Liver (tissue), 8 donors: ENCODE measurements at regions not wholly inside any gene's neighbourhood (a gene's known extent, or its start where the extent isn't known, plus 50 kb on each side); places are given as distances from the start of the nearest gene placed in this dataset.

Experiments used
- DNase-seq: peaks from one replicate; pipeline ENCODE4 v3.0.0-alpha.2; 2017; ENCODE audit warnings: low spot score
- H3K27ac ChIP-seq, 2 donors: one replicate each; pipeline ENCODE4 v1.7.0; 2013; ENCODE audit warnings: inconsistent platforms in 2 of 2, low read length in 2 of 2, control low read depth in 1 of 2, low read depth in 1 of 2, mild to moderate bottlenecking in 1 of 2
- H3K27me3 ChIP-seq, 4 donors: one replicate each; pipeline versions ENCODE4 v1.6.1 to v1.7.0; 2013; ENCODE audit warnings: low read length in 3 of 4, inconsistent platforms in 1 of 4, mild to moderate bottlenecking in 1 of 4, moderate library complexity in 1 of 4; ENCODE audit not compliant: control insufficient read depth in 4 of 4, insufficient read depth in 4 of 4
- H3K36me3 ChIP-seq, 4 donors: one replicate each; pipeline versions ENCODE4 v1.6.1 to v1.7.0; 2013; ENCODE audit warnings: low read length in 3 of 4, mild to moderate bottlenecking in 3 of 4, low read depth in 1 of 4, moderate library complexity in 1 of 4; ENCODE audit not compliant: control insufficient read depth in 4 of 4, insufficient read depth in 3 of 4
- H3K4me1 ChIP-seq, 4 donors: one replicate each; pipeline versions ENCODE4 v1.6.1 to v1.7.0; 2013; ENCODE audit warnings: low read length in 3 of 4, mild to moderate bottlenecking in 3 of 4, moderate library complexity in 1 of 4; ENCODE audit not compliant: control insufficient read depth in 4 of 4, insufficient read depth in 4 of 4
- H3K4me3 ChIP-seq, 3 donors: one replicate each; pipeline versions ENCODE4 v1.6.1 to v1.7.0; 2013; ENCODE audit warnings: low read length in 3 of 3, control low read depth in 1 of 3, low read depth in 1 of 3, mild to moderate bottlenecking in 1 of 3
- H3K9ac ChIP-seq, 2 donors: one replicate each; pipeline ENCODE4 v1.7.0; 2013; ENCODE audit warnings: low read length in 2 of 2, mild to moderate bottlenecking in 2 of 2, moderate library complexity in 2 of 2, control low read depth in 1 of 2, low read depth in 1 of 2
- H3K9me3 ChIP-seq, 4 donors: one replicate each; pipeline versions ENCODE4 v1.6.1 to v1.7.0; 2013; ENCODE audit warnings: low read length in 3 of 4; ENCODE audit not compliant: control insufficient read depth in 4 of 4
- EGR1 ChIP-seq, 2 donors: IDR thresholded peaks; 2 replicates each; pipeline ENCODE4 v1.6.1; 2016 to 2018; ENCODE audit warnings: antibody characterized with exemption in 2 of 2, low read depth in 2 of 2
- FOXA1 ChIP-seq: IDR thresholded peaks from 2 replicates; pipeline ENCODE4 v1.6.1; 2016; ENCODE audit warnings: antibody characterized with exemption
- GABPA ChIP-seq, 2 donors: IDR thresholded peaks in 1 of 2; conservative IDR thresholded peaks in 1 of 2; 2 replicates each; pipeline ENCODE4 v1.6.1; 2016; ENCODE audit warnings: antibody characterized with exemption in 2 of 2, mild to moderate bottlenecking in 1 of 2, moderate library complexity in 1 of 2
- HNF4G ChIP-seq: IDR thresholded peaks from 2 replicates; pipeline ENCODE4 v1.6.1; 2016; ENCODE audit warnings: antibody characterized with exemption
- JUND ChIP-seq, 2 donors: IDR thresholded peaks; 2 replicates each; pipeline ENCODE4 v1.6.1; 2016; ENCODE audit warnings: antibody characterized with exemption in 2 of 2
- MAX ChIP-seq: IDR thresholded peaks from 2 replicates; pipeline ENCODE4 v1.6.1; 2016; ENCODE audit warnings: antibody characterized with exemption
- NR2F2 ChIP-seq: IDR thresholded peaks from 2 replicates; pipeline ENCODE4 v1.6.1; 2016; ENCODE audit warnings: antibody characterized with exemption
- RAD21 ChIP-seq, 2 donors: IDR thresholded peaks; 2 replicates each; pipeline ENCODE4 v1.6.1; 2016; ENCODE audit warnings: antibody characterized with exemption in 2 of 2, mild to moderate bottlenecking in 2 of 2
- REST ChIP-seq: IDR thresholded peaks from 2 replicates; pipeline ENCODE4 v1.6.1; 2016; ENCODE audit warnings: antibody characterized with exemption, mild to moderate bottlenecking
- RXRA ChIP-seq, 2 donors: IDR thresholded peaks; 2 replicates each; pipeline ENCODE4 v1.6.1; 2017 to 2018; ENCODE audit warnings: antibody characterized with exemption in 2 of 2, mild to moderate bottlenecking in 1 of 2
- SP1 ChIP-seq: IDR thresholded peaks from 2 replicates; pipeline ENCODE4 v1.6.1; 2018; ENCODE audit warnings: antibody characterized with exemption, mild to moderate bottlenecking
- TAF1 ChIP-seq: conservative IDR thresholded peaks from 2 replicates; pipeline ENCODE4 v1.6.1; 2016; ENCODE audit warnings: antibody characterized with exemption, mild to moderate bottlenecking
- YY1 ChIP-seq: IDR thresholded peaks from 2 replicates; pipeline ENCODE4 v1.6.1; 2016; ENCODE audit warnings: antibody characterized with exemption, mild to moderate bottlenecking
- WGBS: extraction: QIAGEN DNeasy Blood & Tissue Kit; methylation state at CpG from one replicate; pipeline ENCODE4 v1.1.7; 2013; 5-methylcytosine and 5-hydroxymethylcytosine counted together
- TF ChIP-seq, protein P1 (sequence below): IDR thresholded peaks from 2 replicates; pipeline ENCODE4 v1.6.1; 2016; ENCODE audit warnings: antibody characterized with exemption
- TF ChIP-seq, protein P2 (sequence below): fragments of 150-350 bp; IDR thresholded peaks from 2 replicates; pipeline ENCODE4 v1.5.1; 2017; ENCODE audit warnings: improper control_type of control experiment, low read depth, low read length; ENCODE audit not compliant: missing input control
- donor health status: healthy.
- donor health status: healthy.
- donor health status: healthy.
- donor health status: healthy.
- donor health status: healthy.

- Histone ChIP-seq H3K4me1 (no peaks in the 10 kb centered on the region), H3K27ac (no peak overlapping the region), H3K4me3 (no peak overlapping the region), H3K9ac (no peak overlapping the region), H3K27me3 (no peaks in the 10 kb centered on the region), H3K36me3 (no peaks in the 10 kb centered on the region), H3K9me3 (no peaks in the 10 kb centered on the region)
- no peak for DNase-seq
- WGBS, result 63% methylated on average over 5 of the region's 5 CpGs
- TF ChIP-seq EGR1 (IDR thresholded peaks at IDR 0.05; ENCODE audit: low read depth in 2 of 2), result no peak
- TF ChIP-seq, protein P1, sequence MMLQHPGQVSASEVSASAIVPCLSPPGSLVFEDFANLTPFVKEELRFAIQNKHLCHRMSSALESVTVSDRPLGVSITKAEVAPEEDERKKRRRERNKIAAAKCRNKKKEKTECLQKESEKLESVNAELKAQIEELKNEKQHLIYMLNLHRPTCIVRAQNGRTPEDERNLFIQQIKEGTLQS, result no peak
- no peak for TF ChIP-seq HNF4G
- TF ChIP-seq, protein P2, sequence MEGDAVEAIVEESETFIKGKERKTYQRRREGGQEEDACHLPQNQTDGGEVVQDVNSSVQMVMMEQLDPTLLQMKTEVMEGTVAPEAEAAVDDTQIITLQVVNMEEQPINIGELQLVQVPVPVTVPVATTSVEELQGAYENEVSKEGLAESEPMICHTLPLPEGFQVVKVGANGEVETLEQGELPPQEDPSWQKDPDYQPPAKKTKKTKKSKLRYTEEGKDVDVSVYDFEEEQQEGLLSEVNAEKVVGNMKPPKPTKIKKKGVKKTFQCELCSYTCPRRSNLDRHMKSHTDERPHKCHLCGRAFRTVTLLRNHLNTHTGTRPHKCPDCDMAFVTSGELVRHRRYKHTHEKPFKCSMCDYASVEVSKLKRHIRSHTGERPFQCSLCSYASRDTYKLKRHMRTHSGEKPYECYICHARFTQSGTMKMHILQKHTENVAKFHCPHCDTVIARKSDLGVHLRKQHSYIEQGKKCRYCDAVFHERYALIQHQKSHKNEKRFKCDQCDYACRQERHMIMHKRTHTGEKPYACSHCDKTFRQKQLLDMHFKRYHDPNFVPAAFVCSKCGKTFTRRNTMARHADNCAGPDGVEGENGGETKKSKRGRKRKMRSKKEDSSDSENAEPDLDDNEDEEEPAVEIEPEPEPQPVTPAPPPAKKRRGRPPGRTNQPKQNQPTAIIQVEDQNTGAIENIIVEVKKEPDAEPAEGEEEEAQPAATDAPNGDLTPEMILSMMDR, result no peak
- TF ChIP-seq REST, result no peak
- TF ChIP-seq MAX, result no peak
- no peak for TF ChIP-seq JUND (IDR thresholded peaks at IDR 0.05)
- TF ChIP-seq TAF1, result no peak
- TF ChIP-seq RXRA (IDR thresholded peaks at IDR 0.05), result no peak
- no peak for TF ChIP-seq SP1
- no peak for TF ChIP-seq RAD21 (IDR thresholded peaks at IDR 0.05)
- TF ChIP-seq FOXA1, result no peak
- no peak for TF ChIP-seq GABPA (IDR thresholded peaks at IDR 0.05 in 1 of 2, conservative IDR thresholded peaks at IDR 0.05 in 1 of 2)
Measured at GRCh38 chr13:73190477-73190876, 131.7 kb downstream of the KLF5 start.

DNA sequence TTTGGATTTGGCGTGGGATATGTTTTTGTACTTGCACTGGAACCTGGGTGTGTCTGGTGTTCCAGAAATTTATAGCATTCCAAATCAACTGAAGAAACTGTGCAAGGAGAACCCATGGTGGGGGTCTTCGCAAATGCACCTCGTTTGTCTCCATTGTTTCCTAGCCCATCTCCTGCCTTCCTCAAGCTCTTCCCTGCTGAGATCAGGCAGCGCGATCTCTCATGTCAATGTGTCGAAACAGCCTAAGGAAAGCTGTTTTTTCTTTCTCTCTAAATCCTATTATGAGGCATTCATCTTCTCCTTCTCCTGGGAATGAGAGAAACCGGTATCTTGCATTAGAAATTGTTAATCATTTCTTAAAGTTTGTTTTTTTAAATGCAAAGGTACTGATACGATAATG lies 131.0 kb downstream of the KLF5 start:
- H3K4me3 ChIP-seq, result no peak overlapping the region
- TF ChIP-seq, protein P1, result no peak
- no peak for TF ChIP-seq EGR1 (IDR thresholded peaks at IDR 0.05; ENCODE audit: low read depth in 2 of 2)
- no peak for TF ChIP-seq YY1
- TF ChIP-seq NR2F2, result no peak
- TF ChIP-seq HNF4G, result no peak
- no peak for TF ChIP-seq TAF1
- no peak for TF ChIP-seq REST
- no peak for TF ChIP-seq RXRA (IDR thresholded peaks at IDR 0.05)
- H3K4me1 ChIP-seq, result no peaks in the 10 kb centered on the region

More for the DNA sequence above, 131.0 kb downstream of the KLF5 start:
- no peak overlapping the region for H3K27ac ChIP-seq
- no peaks in the 10 kb centered on the region for H3K9me3 ChIP-seq
- no peak for DNase-seq
- no peaks in the 10 kb centered on the region for H3K36me3 ChIP-seq
- WGBS, result 54% methylated on average over 8 of the region's 8 CpGs
- no peak overlapping the region for H3K9ac ChIP-seq
- H3K27me3 ChIP-seq, result no peaks in the 10 kb centered on the region
